ENCODE measurements at regions not wholly inside any gene's neighbourhood (a gene's known extent, or its start where the extent isn't known, plus 50 kb on each side); places are given as distances from the start of the nearest gene placed in this dataset.

GRCh38 chr19:31103228-31103627 is 246.0 kb downstream of the TSHZ3 start:
- DNase-seq (ENCODE audit: unreplicated experiment) = no peak
- POLR2A ChIA-PET = no interaction called here
- Mint-ChIP-seq H3K4me3 (ENCODE audit: unreplicated experiment) (no peak overlapping the region), H3K27ac (ENCODE audit: low read depth, unreplicated experiment) (no peak overlapping the region), H3K4me1 (ENCODE audit: insufficient read depth, unreplicated experiment) (no peaks in the 10 kb centered on the region), H3K36me3 (ENCODE audit: insufficient read depth, unreplicated experiment) (no peaks in the 10 kb centered on the region), H3K27me3 (ENCODE audit: insufficient read depth, unreplicated experiment) (no peaks in the 10 kb centered on the region), H3K9me3 (ENCODE audit: unreplicated experiment) (peaks cover 38% of the 10 kb centered on the region)
- no TSS peak for BruUV-seq (replicated peaks)
- intact Hi-C loops (cut with micrococcal nuclease) = no loop called here
- CTCF ChIA-PET = no interaction called here
- TF ChIP-seq, protein P1, sequence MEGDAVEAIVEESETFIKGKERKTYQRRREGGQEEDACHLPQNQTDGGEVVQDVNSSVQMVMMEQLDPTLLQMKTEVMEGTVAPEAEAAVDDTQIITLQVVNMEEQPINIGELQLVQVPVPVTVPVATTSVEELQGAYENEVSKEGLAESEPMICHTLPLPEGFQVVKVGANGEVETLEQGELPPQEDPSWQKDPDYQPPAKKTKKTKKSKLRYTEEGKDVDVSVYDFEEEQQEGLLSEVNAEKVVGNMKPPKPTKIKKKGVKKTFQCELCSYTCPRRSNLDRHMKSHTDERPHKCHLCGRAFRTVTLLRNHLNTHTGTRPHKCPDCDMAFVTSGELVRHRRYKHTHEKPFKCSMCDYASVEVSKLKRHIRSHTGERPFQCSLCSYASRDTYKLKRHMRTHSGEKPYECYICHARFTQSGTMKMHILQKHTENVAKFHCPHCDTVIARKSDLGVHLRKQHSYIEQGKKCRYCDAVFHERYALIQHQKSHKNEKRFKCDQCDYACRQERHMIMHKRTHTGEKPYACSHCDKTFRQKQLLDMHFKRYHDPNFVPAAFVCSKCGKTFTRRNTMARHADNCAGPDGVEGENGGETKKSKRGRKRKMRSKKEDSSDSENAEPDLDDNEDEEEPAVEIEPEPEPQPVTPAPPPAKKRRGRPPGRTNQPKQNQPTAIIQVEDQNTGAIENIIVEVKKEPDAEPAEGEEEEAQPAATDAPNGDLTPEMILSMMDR (IDR thresholded peaks at IDR 0.05; ENCODE audit: unreplicated experiment) = no peak

GRCh38 chr19:31102674-31103073 is 246.6 kb downstream of the TSHZ3 start:
- TF ChIP-seq, protein P1 (IDR thresholded peaks at IDR 0.05; ENCODE audit: unreplicated experiment) = no peak
- ChIA-PET CTCF (no interaction called here), POLR2A (no interaction called here)
- intact Hi-C loops (cut with micrococcal nuclease) = no loop called here
- Mint-ChIP-seq H3K4me3 (ENCODE audit: unreplicated experiment) (no peak overlapping the region), H3K9me3 (ENCODE audit: unreplicated experiment) (peaks cover 36% of the 10 kb centered on the region), H3K4me1 (ENCODE audit: insufficient read depth, unreplicated experiment) (no peaks in the 10 kb centered on the region), H3K27ac (ENCODE audit: low read depth, unreplicated experiment) (no peak overlapping the region), H3K27me3 (ENCODE audit: insufficient read depth, unreplicated experiment) (no peaks in the 10 kb centered on the region), H3K36me3 (ENCODE audit: insufficient read depth, unreplicated experiment) (no peaks in the 10 kb centered on the region)
- no TSS peak for BruUV-seq (replicated peaks)
- DNase-seq (ENCODE audit: unreplicated experiment) = no peak

GRCh38 chr19:31100981-31101380 is 248.3 kb downstream of the TSHZ3 start:
- Mint-ChIP-seq H3K27me3 (ENCODE audit: insufficient read depth, unreplicated experiment) (no peaks in the 10 kb centered on the region), H3K27ac (ENCODE audit: low read depth, unreplicated experiment) (no peak overlapping the region), H3K4me3 (ENCODE audit: unreplicated experiment) (no peak overlapping the region), H3K36me3 (ENCODE audit: insufficient read depth, unreplicated experiment) (no peaks in the 10 kb centered on the region), H3K9me3 (ENCODE audit: unreplicated experiment) (peaks cover 29% of the 10 kb centered on the region), H3K4me1 (ENCODE audit: insufficient read depth, unreplicated experiment) (no peaks in the 10 kb centered on the region)
- ChIA-PET CTCF (interaction anchor here (0.7 kb wide), 1 partner anchor 1788 kb away, joined by 3 read pairs; no protein-coding TSS in a partner anchor), POLR2A (no interaction called here)
- DNase-seq (ENCODE audit: unreplicated experiment) = no peak
- BruUV-seq (replicated peaks) = no TSS peak
- intact Hi-C loops (cut with micrococcal nuclease) = no loop called here
- TF ChIP-seq, protein P1 (IDR thresholded peaks at IDR 0.05; ENCODE audit: unreplicated experiment) = no peak

GRCh38 chr19:31100206-31100590 is 249.0 kb downstream of the TSHZ3 start:
- DNase-seq (ENCODE audit: unreplicated experiment) = no peak
- H3K4me3 Mint-ChIP-seq (ENCODE audit: unreplicated experiment) = no peak overlapping the region
- no peak overlapping the region for H3K27ac Mint-ChIP-seq (ENCODE audit: low read depth, unreplicated experiment)
- POLR2A ChIA-PET = no interaction called here
- peaks cover 31% of the 10 kb centered on the region for H3K9me3 Mint-ChIP-seq (ENCODE audit: unreplicated experiment)
- H3K36me3 Mint-ChIP-seq (ENCODE audit: insufficient read depth, unreplicated experiment) = no peaks in the 10 kb centered on the region
- intact Hi-C loops (cut with micrococcal nuclease) = no loop called here
- H3K4me1 Mint-ChIP-seq (ENCODE audit: insufficient read depth, unreplicated experiment) = no peaks in the 10 kb centered on the region
- BruUV-seq (replicated peaks) = no TSS peak
- H3K27me3 Mint-ChIP-seq (ENCODE audit: insufficient read depth, unreplicated experiment) = no peaks in the 10 kb centered on the region
- TF ChIP-seq, protein P1 (IDR thresholded peaks at IDR 0.05; ENCODE audit: unreplicated experiment) = no peak
- CTCF ChIA-PET = interaction anchor here (1.0 kb wide), 1 partner anchor 417 kb away, joined by 5 read pairs; no protein-coding TSS in a partner anchor
